Esophagus (tissue), 2 donors: ENCODE measurements at regions not wholly inside any gene's neighbourhood (a gene's known extent, or its start where the extent isn't known, plus 50 kb on each side); places are given as distances from the start of the nearest gene placed in this dataset.

ENCODE experiments used
- H3K27ac ChIP-seq, 2 donors: one replicate each; pipeline ENCODE4 v1.5.1; 2013; ENCODE audit warnings: low read depth in 2 of 2, mild to moderate bottlenecking in 2 of 2, inconsistent platforms in 1 of 2, low read length in 1 of 2, moderate library complexity in 1 of 2
- H3K27me3 ChIP-seq, 2 donors: one replicate each; pipeline ENCODE4 v1.6.1; 2013; ENCODE audit warnings: low read length in 2 of 2, control low read depth in 1 of 2, mild to moderate bottlenecking in 1 of 2; ENCODE audit not compliant: insufficient read depth in 2 of 2, control insufficient read depth in 1 of 2
- H3K36me3 ChIP-seq, 2 donors: one replicate each; pipeline ENCODE4 v1.6.1; 2013; ENCODE audit warnings: low read length in 1 of 2; ENCODE audit not compliant: control insufficient read depth in 2 of 2, insufficient read depth in 2 of 2
- H3K4me1 ChIP-seq, 2 donors: one replicate each; pipeline ENCODE4 v1.6.1; 2013; ENCODE audit warnings: low read length in 1 of 2; ENCODE audit not compliant: control insufficient read depth in 2 of 2, insufficient read depth in 2 of 2
- H3K4me3 ChIP-seq, 2 donors: one replicate each; pipeline ENCODE4 v1.5.1; 2013; ENCODE audit warnings: low read length in 2 of 2, mild to moderate bottlenecking in 2 of 2, low read depth in 1 of 2, moderate library complexity in 1 of 2
- H3K9me3 ChIP-seq, 2 donors: one replicate each; pipeline ENCODE4 v1.6.1; 2013; ENCODE audit warnings: mild to moderate bottlenecking in 2 of 2, low read depth in 1 of 2, low read length in 1 of 2, moderate library complexity in 1 of 2; ENCODE audit not compliant: control insufficient read depth in 2 of 2, insufficient read depth in 1 of 2
- WGBS, 2 donors: extraction: QIAGEN DNeasy Blood & Tissue Kit; methylation state at CpG; one replicate each; pipeline ENCODE4 v1.1.7; 2013; 5-methylcytosine and 5-hydroxymethylcytosine counted together
- donor health status: healthy with polysubstance abuse.
- donor health status: Bipolar disorder and iron deficiency.

GRCh38 chr15:60297047-60297446 is 100.7 kb downstream of the ANXA2 start:
- Histone ChIP-seq H3K27me3 (no peaks in the 10 kb centered on the region), H3K9me3 (peaks cover 0 to 2% of the 10 kb centered on the region in 2 donors), H3K36me3 (no peaks in the 10 kb centered on the region), H3K4me3 (no peak overlapping the region), H3K4me1 (no peaks in the 10 kb centered on the region), H3K27ac (no peak overlapping the region)
- WGBS, 2 donors, result 83 to 86% methylated on average over 3 of the region's 3 CpGs
